HCEC 1CT (cell line): ENCODE measurements at regions not wholly inside any gene's neighbourhood (a gene's known extent, or its start where the extent isn't known, plus 50 kb on each side); places are given as distances from the start of the nearest gene placed in this dataset.
"Not testable (repeated sequence)": the region's sequence is repeated elsewhere in the genome, so short reads cannot be mapped to it uniquely, and the experiment has no call there.

Experiments used
- DNase-seq: peaks from one replicate; pipeline ENCODE4 v3.0.0-alpha.2; 2017

GRCh38 chr11:23887122-23887521, 609.7 kb upstream of the LUZP2 start:
- DNase-seq = not testable (repeated sequence)

DNA sequence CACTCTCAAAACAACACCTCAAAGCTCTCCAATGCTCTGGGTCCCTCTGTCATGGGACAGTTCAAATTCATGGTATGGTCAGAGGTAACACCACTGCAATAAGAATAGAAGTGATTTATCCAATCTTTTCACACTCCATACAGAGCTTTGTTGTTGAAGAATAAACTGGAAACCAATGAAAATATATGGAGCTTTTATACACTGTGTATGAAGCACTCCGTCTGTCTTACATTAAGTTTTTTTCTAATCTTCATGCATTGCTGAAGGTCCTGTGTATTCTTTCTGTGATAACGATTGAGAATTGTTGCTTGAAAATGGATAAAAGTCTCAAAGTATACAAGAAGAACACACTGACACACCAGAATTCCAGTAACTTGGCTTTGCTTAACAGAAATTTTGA, 603.7 kb upstream of the LUZP2 start:
- no peak for DNase-seq

- peak; percentile 92 for DNase-seq
These were observed 599.2 kb upstream of the LUZP2 start for GRCh38 chr11:23897453-23898286.

GRCh38 chr11:23903044-23903704, 593.7 kb upstream of the LUZP2 start:
- peak; percentile 93 for DNase-seq

GRCh38 chr11:23919455-23919854, 577.4 kb upstream of the LUZP2 start:
- no peak for DNase-seq

- DNase-seq = no peak
These were observed 573.5 kb upstream of the LUZP2 start for GRCh38 chr11:23923357-23923756.

DNA sequence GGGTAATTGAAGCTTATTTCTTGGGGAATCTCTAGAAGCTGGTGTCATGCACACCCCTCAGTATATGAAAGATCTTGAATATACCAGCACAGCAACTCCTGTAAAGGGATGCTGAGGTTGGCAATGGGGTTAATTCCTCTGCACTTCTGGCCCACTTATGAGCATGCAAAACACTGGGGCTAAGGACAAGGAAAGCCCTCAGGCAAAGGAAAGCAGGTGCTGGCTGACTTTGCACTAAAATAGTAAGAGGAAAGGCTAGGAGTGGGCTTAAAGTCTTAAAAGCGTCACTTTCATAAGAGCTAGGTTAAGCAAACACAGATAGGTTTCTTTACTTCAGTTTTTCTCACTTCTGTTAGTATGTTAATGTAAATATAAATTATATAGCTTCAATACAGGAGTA, 572.6 kb upstream of the LUZP2 start:
- no peak for DNase-seq

DNA sequence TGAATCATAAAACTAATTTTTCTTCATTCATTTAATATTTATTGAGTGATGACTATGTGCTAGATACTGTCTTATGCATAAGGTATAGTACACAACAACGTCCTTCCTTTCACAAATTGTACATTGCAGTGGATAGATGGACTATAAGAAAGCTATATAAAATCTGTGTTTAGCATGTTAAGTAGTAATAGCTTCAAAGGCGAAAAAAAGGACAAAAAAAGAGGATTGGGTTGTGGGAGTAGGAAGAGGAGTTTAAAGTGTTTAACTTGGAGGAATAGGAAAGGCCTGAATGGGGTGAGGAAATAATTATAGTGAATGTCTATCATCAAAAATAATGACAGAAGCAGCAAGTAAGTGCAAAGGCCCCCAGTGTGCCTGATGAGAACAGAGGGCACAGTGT, 565.4 kb upstream of the LUZP2 start:
- no peak for DNase-seq

DNA sequence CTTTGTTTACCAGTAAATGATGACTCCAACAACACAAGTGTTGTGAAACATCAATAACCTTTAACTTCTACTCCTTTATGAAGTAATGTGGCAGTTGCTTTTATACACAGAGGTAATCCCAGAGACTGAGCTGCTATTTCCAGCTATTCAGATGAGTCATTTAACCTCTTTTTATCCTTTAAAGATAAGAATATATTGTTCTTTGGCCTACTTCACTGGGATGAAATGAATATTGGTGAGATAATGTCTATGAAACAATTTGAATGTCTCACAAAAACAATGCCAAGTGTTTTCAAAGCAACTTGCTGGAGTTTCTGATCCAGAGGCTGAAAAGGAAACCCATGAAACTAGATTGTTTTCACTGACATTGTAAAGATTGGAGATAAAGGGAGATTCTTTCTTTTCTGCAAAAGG, 564.4 kb upstream of the LUZP2 start:
- peak; percentile 53 for DNase-seq

DNA sequence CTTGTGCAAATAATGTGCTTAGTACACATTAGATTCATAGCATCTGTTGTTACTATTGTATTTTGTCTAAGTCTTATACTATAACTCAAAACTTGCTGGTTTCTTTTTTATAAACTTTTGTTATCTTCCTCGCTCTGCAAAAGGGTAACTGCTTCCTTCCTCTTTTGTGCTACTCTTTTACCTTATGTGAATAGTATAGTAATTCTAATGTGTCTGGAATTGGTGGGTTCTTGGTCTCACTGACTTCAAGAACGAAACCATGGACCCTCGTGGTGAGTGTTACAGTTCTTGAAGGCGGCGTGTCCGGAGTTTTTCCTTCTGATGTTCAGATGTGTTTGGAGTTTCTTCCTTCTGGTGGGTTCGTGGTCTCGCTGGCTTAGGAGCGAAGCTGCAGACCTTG, 563.1 kb upstream of the LUZP2 start:
- no peak for DNase-seq

GRCh38 chr11:23934671-23935270, 562.1 kb upstream of the LUZP2 start:
- not testable (repeated sequence) for DNase-seq

DNA sequence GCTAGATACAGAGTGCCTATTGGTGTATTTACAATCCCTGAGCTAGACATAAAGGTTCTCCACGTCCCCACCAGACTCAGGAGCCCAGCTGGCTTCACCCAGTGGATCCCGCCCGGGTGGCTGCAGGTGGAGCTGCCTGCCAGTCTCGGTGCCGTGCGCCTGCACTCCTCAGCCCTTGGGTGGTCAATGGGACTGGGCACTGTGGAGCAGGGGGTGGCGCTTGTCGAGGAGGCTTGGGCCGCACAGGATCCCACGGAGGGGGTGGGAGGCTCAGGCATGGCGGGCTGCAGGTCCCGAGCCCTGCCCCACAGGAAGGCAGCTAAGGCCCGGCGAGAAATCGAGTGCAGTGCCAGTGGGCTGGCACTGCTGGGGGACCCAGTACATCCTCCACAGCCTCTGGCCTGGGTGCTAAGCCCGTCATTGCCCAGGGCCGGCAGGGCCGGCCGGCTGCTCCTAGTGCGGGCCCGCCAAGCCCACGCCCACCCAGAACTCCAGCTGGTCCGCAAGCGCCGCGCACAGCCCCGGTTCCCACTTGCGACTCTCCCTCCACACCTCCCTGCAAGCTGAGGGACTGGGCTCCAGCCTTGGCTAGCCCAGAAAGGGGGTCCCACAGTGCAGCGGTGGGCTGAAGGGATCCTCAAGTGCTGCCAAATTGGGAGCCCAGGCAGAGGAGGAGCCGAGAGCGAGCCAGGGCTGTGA, 554.6 kb upstream of the LUZP2 start:
- not testable (repeated sequence) for DNase-seq

GRCh38 chr11:23944923-23945322, 551.9 kb upstream of the LUZP2 start:
- DNase-seq = no peak

DNA sequence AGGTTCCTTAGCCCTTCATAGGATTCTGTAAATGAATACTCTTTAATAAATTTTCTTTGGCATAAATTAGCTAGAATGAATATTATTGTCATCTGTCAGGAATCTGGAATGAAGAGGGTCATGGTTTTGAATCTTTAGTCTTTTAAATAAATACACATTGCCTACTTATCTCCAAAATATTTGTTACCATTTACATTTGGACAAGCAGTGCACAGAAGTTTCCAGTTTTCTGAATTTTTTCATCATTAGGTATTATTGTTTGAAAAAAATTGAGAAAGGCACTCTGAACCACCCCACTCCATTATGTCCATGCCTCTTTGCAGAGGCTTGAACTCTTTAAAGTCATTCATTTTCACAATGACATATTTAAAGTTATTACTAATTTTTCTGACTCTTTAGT, 549.0 kb upstream of the LUZP2 start:
- DNase-seq = peak; percentile 11

GRCh38 chr11:23948851-23949250, 548.0 kb upstream of the LUZP2 start:
- DNase-seq = no peak

DNA sequence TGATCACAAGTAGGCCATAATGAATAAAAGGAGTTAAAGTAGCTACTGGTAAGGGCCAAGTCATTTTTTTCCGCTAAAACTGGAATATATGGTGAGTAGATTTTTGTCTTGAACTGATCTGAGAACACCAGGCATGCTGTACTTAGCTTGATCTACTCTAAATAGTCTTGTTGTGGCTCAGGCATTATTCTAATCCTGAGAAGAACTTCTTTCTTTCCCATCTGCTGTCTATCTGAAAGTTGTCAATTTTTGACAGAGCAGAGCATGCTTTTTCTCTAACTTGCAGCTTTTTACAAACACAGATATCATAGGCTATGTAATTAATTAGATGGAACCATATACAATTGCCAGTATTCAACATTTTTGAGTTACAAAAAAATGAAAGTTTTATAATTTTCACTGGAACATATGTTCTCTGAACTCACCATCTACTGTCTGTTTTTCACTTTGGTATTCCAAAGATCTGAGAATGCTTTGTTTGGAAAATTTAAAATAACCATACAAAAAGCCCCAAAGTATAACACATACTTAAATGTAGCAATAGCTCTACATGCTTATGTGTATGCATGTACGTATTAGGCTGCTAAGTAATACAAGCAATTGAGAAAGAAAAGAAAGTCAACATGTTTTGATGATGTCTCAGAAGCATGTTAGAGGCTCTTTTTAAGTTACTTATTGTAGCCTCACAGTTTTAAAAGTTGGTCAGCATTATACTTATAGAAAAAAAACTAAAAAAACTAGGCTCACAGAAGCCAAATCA, 542.7 kb upstream of the LUZP2 start:
- no peak for DNase-seq

DNA sequence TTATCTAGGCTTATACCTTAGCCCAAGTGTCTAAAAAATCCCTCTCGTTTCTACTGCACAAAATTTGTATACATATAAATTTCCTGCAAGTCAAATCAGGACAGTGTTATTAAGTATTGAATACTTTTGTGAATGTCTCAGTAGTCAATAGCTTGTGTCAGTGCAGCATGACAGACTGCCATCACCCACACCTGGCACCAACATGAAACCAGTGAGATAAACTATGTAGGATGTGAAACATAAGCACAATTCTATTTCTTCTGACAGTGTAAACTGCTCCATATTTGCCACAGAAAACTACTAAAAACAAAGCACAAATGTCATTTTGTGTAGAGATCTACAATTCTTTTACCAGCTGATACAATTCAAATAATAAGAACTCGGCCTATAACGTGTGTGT, 542.1 kb upstream of the LUZP2 start:
- no peak for DNase-seq

DNA sequence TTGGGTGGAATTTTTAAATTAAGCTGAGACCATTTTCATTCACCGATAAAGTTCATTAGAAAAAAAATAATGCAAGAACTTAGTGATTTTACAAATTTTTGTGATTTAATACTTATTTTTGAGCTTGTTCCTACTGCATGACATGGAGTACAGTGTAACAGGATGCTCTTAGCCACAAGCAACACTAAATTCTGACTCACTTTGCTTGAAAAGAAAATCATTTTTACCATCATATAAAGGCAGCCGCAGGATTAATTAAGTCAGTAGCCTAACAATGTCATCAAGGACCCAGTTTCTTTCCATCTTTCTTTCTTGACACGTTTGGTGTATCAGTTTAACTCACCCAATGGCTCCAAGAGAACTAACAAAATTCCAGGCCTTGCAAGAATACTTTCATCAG, 540.3 kb upstream of the LUZP2 start:
- no peak for DNase-seq

DNA sequence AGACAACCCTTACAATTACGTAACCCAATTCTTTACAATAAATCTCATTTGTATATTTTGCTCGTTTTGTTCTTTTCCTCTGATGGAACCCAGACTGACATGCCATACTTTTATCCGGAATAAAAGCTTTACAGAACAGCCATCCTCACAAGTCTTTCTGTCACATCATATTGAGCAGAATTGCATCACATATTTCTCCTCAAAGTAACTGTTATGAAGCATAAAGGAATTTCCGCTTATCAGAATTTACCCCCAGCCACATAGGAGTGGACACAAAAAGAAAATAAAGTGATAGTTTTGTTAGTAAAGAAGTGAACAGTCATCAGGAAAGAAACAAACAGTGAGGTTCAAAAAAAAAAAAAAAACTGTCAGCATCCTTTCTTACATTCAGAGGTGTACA, 539.5 kb upstream of the LUZP2 start:
- DNase-seq = no peak

DNA sequence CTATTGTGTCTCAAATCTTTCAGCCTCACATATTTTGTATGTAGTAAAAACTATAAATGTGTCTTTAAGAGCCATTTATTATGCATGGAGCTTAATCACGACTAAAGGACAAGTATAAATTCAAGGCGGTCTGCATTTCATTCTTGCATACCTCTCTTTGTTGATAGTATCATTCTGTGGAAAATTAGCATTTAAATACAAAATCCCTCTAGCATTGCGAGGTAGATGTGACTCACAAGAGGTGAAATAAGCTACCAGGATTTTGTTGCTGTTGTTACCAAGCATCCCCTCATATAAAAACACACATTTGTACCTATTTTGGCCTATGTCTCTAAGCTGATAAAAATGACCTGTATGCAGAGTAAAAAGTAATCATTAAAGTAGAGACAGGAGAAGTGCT, 537.4 kb upstream of the LUZP2 start:
- DNase-seq = no peak

- DNase-seq = no peak
These were observed 535.1 kb upstream of the LUZP2 start for GRCh38 chr11:23961503-23962338.

GRCh38 chr11:23973244-23973643, 523.6 kb upstream of the LUZP2 start:
- no peak for DNase-seq
